H1 (cell line): ENCODE measurements at regions not wholly inside any gene's neighbourhood (a gene's known extent, or its start where the extent isn't known, plus 50 kb on each side); places are given as distances from the start of the nearest gene placed in this dataset.

ENCODE experiments used
- CTCF ChIA-PET: fragments of 300-600 bp; sonication (Branson Sonifier 250); formaldehyde crosslinking; loops from one replicate; lab custom pipeline; 2021; ENCODE audit not compliant: partially characterized antibody; lab: Charles Lee
- POLR2A ChIA-PET: fragments of 300-600 bp; sonication (Branson Sonifier 250); formaldehyde crosslinking; loops from one replicate; lab custom pipeline; 2021; ENCODE audit warnings: inconsistent platforms; ENCODE audit not compliant: partially characterized antibody; lab: Charles Lee
- DNase-seq, 2 experiments: peaks; one replicate each; pipeline versions ENCODE4 v3.0.0 to v3.0.0-alpha.2; 2010 to 2022; ENCODE audit warnings: low spot score in 2 of 2, low read depth in 1 of 2, mixed read lengths in 1 of 2
- FAIRE-seq: peaks from 2 replicates; lab custom pipeline; 2011; peaks lifted over from hg19 to GRCh38; lab: Jason Lieb, UNC
- H2AFZ ChIP-seq: 2 replicates; pipeline ENCODE4 v1.8.1; 2012; ENCODE audit warnings: low read length, inconsistent platforms
- H2AK5ac ChIP-seq: 2 replicates; pipeline ENCODE4 v1.6.1; 2013; ENCODE audit warnings: low read depth, low read length
- H2BK120ac ChIP-seq: replicated peaks from 2 replicates; pipeline ENCODE3; 2013; ENCODE audit warnings: low read depth, low read length, inconsistent platforms
- H2BK12ac ChIP-seq: 2 replicates; pipeline ENCODE4 v1.6.1; 2013; ENCODE audit warnings: low read depth, low read length
- H2BK15ac ChIP-seq: 2 replicates; pipeline ENCODE4 v1.6.1; 2013; ENCODE audit warnings: low read length
- H2BK20ac ChIP-seq: 2 replicates; pipeline ENCODE4 v1.6.1; 2013; ENCODE audit warnings: low read length
- H2BK5ac ChIP-seq: 2 replicates; pipeline ENCODE4 v1.6.1; 2013; ENCODE audit warnings: low read depth, low read length
- H3K14ac ChIP-seq: 2 replicates; pipeline ENCODE4 v1.6.1; 2013; ENCODE audit warnings: inconsistent platforms; ENCODE audit not compliant: insufficient read length
- H3K18ac ChIP-seq: 2 replicates; pipeline ENCODE4 v1.6.1; 2013; ENCODE audit warnings: low read length; ENCODE audit errors: extremely low read depth
- H3K23ac ChIP-seq: 2 replicates; pipeline ENCODE4 v1.6.1; 2013; ENCODE audit warnings: inconsistent platforms; ENCODE audit not compliant: insufficient read length
- H3K23me2 ChIP-seq: 2 replicates; pipeline ENCODE4 v1.6.1; 2013; ENCODE audit warnings: low read depth, low read length
- H3K27ac ChIP-seq: 2 replicates; pipeline ENCODE4 v1.6.1; 2011; ENCODE audit warnings: low read depth, low read length, inconsistent platforms
- H3K27me3 ChIP-seq, 4 experiments: replicated peaks in 1 of 4; 1 replicate in 1 of 4; 2 replicates in 3 of 4; pipeline versions ENCODE4 v1.6.1 to v1.8.1; 2011 to 2013; ENCODE audit warnings: low read length in 3 of 4, mild to moderate bottlenecking in 3 of 4, inconsistent platforms in 2 of 4, mixed read lengths in 2 of 4, moderate library complexity in 1 of 4; ENCODE audit not compliant: control insufficient read depth in 3 of 4, insufficient read depth in 3 of 4; ENCODE audit errors: extremely low read depth in 1 of 4
- H3K36me3 ChIP-seq, 4 experiments: 2 replicates each; pipeline versions ENCODE4 v1.6.1 to v1.8.1; 2011 to 2013; ENCODE audit warnings: mild to moderate bottlenecking in 4 of 4, low read length in 3 of 4, moderate library complexity in 2 of 4, control low read depth in 1 of 4, inconsistent platforms in 1 of 4; ENCODE audit not compliant: insufficient read depth in 4 of 4, control insufficient read depth in 2 of 4
- H3K4ac ChIP-seq: replicated peaks from 2 replicates; pipeline ENCODE3; 2013; ENCODE audit warnings: low read length, low read depth, mixed read lengths, inconsistent platforms; ENCODE audit not compliant: insufficient read length
- H3K4me1 ChIP-seq, 4 experiments: replicated peaks in 1 of 4; 1 replicate in 1 of 4; 2 replicates in 3 of 4; pipeline versions ENCODE4 v1.6.1 to v1.8.1; 2011 to 2013; ENCODE audit warnings: low read length in 3 of 4, inconsistent platforms in 2 of 4, mixed read lengths in 1 of 4; ENCODE audit not compliant: insufficient read depth in 4 of 4, control insufficient read depth in 3 of 4
- H3K4me2 ChIP-seq, 2 experiments: 2 replicates each; pipeline versions ENCODE4 v1.6.1 to v1.8.1; 2011 to 2013; ENCODE audit warnings: low read depth in 2 of 2, low read length in 2 of 2, control low read depth in 1 of 2, inconsistent platforms in 1 of 2, mild to moderate bottlenecking in 1 of 2; ENCODE audit not compliant: insufficient read depth in 1 of 2
- H3K4me3 ChIP-seq, 4 experiments: fragments of 200-600, 300-600 bp in 1 of 4; sonication (generic), shearing (Covaris generic), sonication (Bioruptor Twin) in 1 of 4; 2 replicates each; pipeline versions ENCODE4 v1.5.1 to v1.8.1; 2011 to 2016; ENCODE audit warnings: low read length in 4 of 4, low read depth in 3 of 4, control low read depth in 2 of 4, inconsistent platforms in 2 of 4, mild to moderate bottlenecking in 2 of 4, mixed read lengths in 1 of 4, moderate library complexity in 1 of 4; ENCODE audit not compliant: insufficient read depth in 2 of 4; ENCODE audit errors: extremely low read depth in 1 of 4
- H3K56ac ChIP-seq: replicated peaks from 2 replicates; pipeline ENCODE3; 2013; ENCODE audit warnings: low read depth, mild to moderate bottlenecking, mixed read lengths, low read length, inconsistent platforms; ENCODE audit not compliant: insufficient read length
- H3K79me1 ChIP-seq: 2 replicates; pipeline ENCODE4 v1.6.1; 2013; ENCODE audit warnings: low read depth, low read length, control low read depth
- H3K79me2 ChIP-seq, 2 experiments: 2 replicates each; pipeline versions ENCODE4 v1.6.1 to v1.8.1; 2012 to 2013; ENCODE audit warnings: low read length in 2 of 2, mild to moderate bottlenecking in 2 of 2, inconsistent platforms in 1 of 2; ENCODE audit not compliant: insufficient read depth in 2 of 2, control insufficient read depth in 1 of 2
- H3K9ac ChIP-seq, 4 experiments: replicated peaks in 1 of 4; 1 replicate in 1 of 4; 2 replicates in 3 of 4; pipeline versions ENCODE4 v1.6.1 to v1.8.1; 2011 to 2013; ENCODE audit warnings: low read depth in 3 of 4, low read length in 3 of 4, control low read depth in 2 of 4, mild to moderate bottlenecking in 2 of 4, moderate library complexity in 2 of 4, inconsistent platforms in 1 of 4; ENCODE audit errors: extremely low read depth in 1 of 4
- H3K9me3 ChIP-seq, 2 experiments: 2 replicates each; pipeline versions ENCODE4 v1.6.1 to v1.8.1; 2012 to 2013; ENCODE audit warnings: mild to moderate bottlenecking in 2 of 2, moderate library complexity in 2 of 2, control low read depth in 1 of 2, inconsistent platforms in 1 of 2, low read depth in 1 of 2, low read length in 1 of 2, mixed read lengths in 1 of 2; ENCODE audit not compliant: insufficient read depth in 2 of 2
- H4K20me1 ChIP-seq, 2 experiments: replicated peaks in 1 of 2; 2 replicates each; pipeline versions ENCODE3 to v1.8.1; 2011 to 2013; ENCODE audit warnings: inconsistent platforms in 2 of 2, low read length in 2 of 2, mild to moderate bottlenecking in 1 of 2; ENCODE audit not compliant: insufficient read depth in 2 of 2, control insufficient read depth in 1 of 2
- H4K5ac ChIP-seq: 2 replicates; pipeline ENCODE4 v1.6.1; 2013; ENCODE audit warnings: low read length, low read depth, mixed read lengths, inconsistent platforms; ENCODE audit not compliant: insufficient read length
- H4K8ac ChIP-seq: 2 replicates; pipeline ENCODE4 v1.8.0; 2013; ENCODE audit warnings: mild to moderate bottlenecking, moderate library complexity, low read length, inconsistent platforms; ENCODE audit not compliant: insufficient read depth; ENCODE audit errors: extremely low read depth
- H4K91ac ChIP-seq: replicated peaks from 2 replicates; pipeline ENCODE3; 2013; ENCODE audit warnings: low read length, mixed read lengths, inconsistent platforms; ENCODE audit not compliant: insufficient read length
- ASH2L ChIP-seq: fragments of 200-600, 300-600 bp; sonication (generic); IDR thresholded peaks from one replicate; pipeline ENCODE4 v1.7.1; 2017; ENCODE audit warnings: low read length
- ATF2 ChIP-seq: IDR thresholded peaks from 2 replicates; pipeline ENCODE4 v1.6.1; 2012; ENCODE audit warnings: low read length, inconsistent platforms
- CBX5 ChIP-seq: fragments of 300-800, 300-1000 bp; sonication (generic); IDR thresholded peaks from 2 replicates; pipeline ENCODE4 v1.7.1; 2016; ENCODE audit warnings: antibody characterized with exemption, low read length, low read depth
- CEBPB ChIP-seq: IDR thresholded peaks from 2 replicates; pipeline ENCODE4 v1.6.1; 2012; ENCODE audit warnings: low read depth, low read length
- CREB1 ChIP-seq: IDR thresholded peaks from 2 replicates; pipeline ENCODE4 v1.6.1; 2012; ENCODE audit warnings: inconsistent platforms
- EGR1 ChIP-seq: IDR thresholded peaks from 2 replicates; pipeline ENCODE4 v1.6.1; 2011; ENCODE audit warnings: low read depth, low read length, borderline replicate concordance
- GABPA ChIP-seq: IDR thresholded peaks from 2 replicates; pipeline ENCODE4 v1.6.1; 2011; ENCODE audit warnings: mild to moderate bottlenecking, low read length, moderate library complexity, borderline replicate concordance; ENCODE audit not compliant: insufficient read depth
- HDAC6 ChIP-seq: IDR thresholded peaks from one replicate; pipeline ENCODE4 v1.7.1; 2012; ENCODE audit warnings: low read depth, mild to moderate bottlenecking, inconsistent platforms, low read length, moderate library complexity
- PHF8 ChIP-seq: fragments of 200-600 bp; sonication (generic); conservative IDR thresholded peaks from 2 replicates; pipeline ENCODE4 v1.7.1; 2012; ENCODE audit warnings: low read depth, mild to moderate bottlenecking, inconsistent platforms, low read length, moderate library complexity
- RXRA ChIP-seq: IDR thresholded peaks from 2 replicates; pipeline ENCODE4 v1.6.1; 2011; ENCODE audit warnings: low read depth, mild to moderate bottlenecking, low read length, moderate library complexity; ENCODE audit not compliant: insufficient read depth
- SIN3A ChIP-seq, 2 experiments: IDR thresholded peaks in 1 of 2; conservative IDR thresholded peaks in 1 of 2; 2 replicates each; pipeline ENCODE4 v1.6.1; 2011 to 2012; ENCODE audit warnings: low read length in 2 of 2, improper control_type of control experiment in 1 of 2, low read depth in 1 of 2, mild to moderate bottlenecking in 1 of 2
- SP4 ChIP-seq: IDR thresholded peaks from 2 replicates; pipeline ENCODE4 v1.6.1; 2012; ENCODE audit warnings: low read length, inconsistent platforms
- TAF1 ChIP-seq: IDR thresholded peaks from 2 replicates; pipeline ENCODE4 v1.6.1; 2011; ENCODE audit warnings: mild to moderate bottlenecking, low read depth, low read length
- TAF7 ChIP-seq: optimal IDR thresholded peaks from 2 replicates; pipeline ENCODE3; 2011; ENCODE audit warnings: low read depth, mild to moderate bottlenecking, inconsistent platforms, low read length, moderate library complexity, borderline replicate concordance
- YY1 ChIP-seq: IDR thresholded peaks from 2 replicates; pipeline ENCODE4 v1.6.1; 2011; ENCODE audit warnings: low read depth, mild to moderate bottlenecking, low read length
- WGBS, 2 experiments: shearing (Covaris generic) in 1 of 2; methylation state at CpG; one replicate each; pipeline versions ENCODE4 v1.1.6 to v1.1.7; 2013 to 2015; ENCODE audit warnings: low lambda C conversion rate in 2 of 2, mixed read lengths in 2 of 2, inconsistent platforms in 1 of 2, low coverage in 1 of 2, missing lambda C conversion rate in 1 of 2; ENCODE audit not compliant: insufficient replicate concordance in 2 of 2, insufficient coverage in 1 of 2, insufficient read length in 1 of 2; ENCODE audit errors: extremely low coverage in 1 of 2, missing lambda C conversion rate in 1 of 2; 5-methylcytosine and 5-hydroxymethylcytosine counted together

GRCh38 chr4:63090641-63091040 lies 1318.6 kb downstream of the TECRL start:
- Histone ChIP-seq H3K4me2 (no peak overlapping the region), H3K18ac (no peak overlapping the region), H3K36me3 (no peaks in the 10 kb centered on the region), H4K91ac (no peak overlapping the region), H3K4me3 (no peak overlapping the region), H3K23ac (no peak overlapping the region), H3K9me3 (no peaks in the 10 kb centered on the region), H4K8ac (no peak overlapping the region), H3K27ac (no peak overlapping the region), H3K4ac (no peak overlapping the region), H3K56ac (no peak overlapping the region), H4K5ac (no peak overlapping the region), H2AK5ac (no peak overlapping the region), H3K14ac (no peak overlapping the region), H3K27me3 (no peaks in the 10 kb centered on the region), H3K23me2 (no peaks in the 10 kb centered on the region), H2BK15ac (no peak overlapping the region), H3K9ac (no peak overlapping the region), H2AFZ (no peak overlapping the region), H2BK12ac (no peak overlapping the region), H3K4me1 (no peaks in the 10 kb centered on the region), H3K79me1 (no peaks in the 10 kb centered on the region), H2BK120ac (no peak overlapping the region), H4K20me1 (no peaks in the 10 kb centered on the region), H2BK20ac (no peak overlapping the region), H3K79me2 (no peaks in the 10 kb centered on the region), H2BK5ac (no peak overlapping the region)
- FAIRE-seq (no peak), DNase-seq (no peak)
- ChIA-PET POLR2A (no interaction called here), CTCF (no interaction called here)
- WGBS, 2 experiments, result 100% methylated on average over 1 of the region's 1 CpG; no CpG with 5 or more reads in 1 of the 2 experiments
- TF ChIP-seq TAF7 (no peak), PHF8 (no peak), CEBPB (no peak), ATF2 (no peak), ASH2L (no peak), CREB1 (no peak), RXRA (no peak), TAF1 (no peak), SP4 (no peak), YY1 (no peak), CBX5 (no peak), SIN3A (conservative IDR thresholded peaks at IDR 0.05 in 1 of 2, IDR thresholded peaks at IDR 0.05 in 1 of 2; ENCODE audit: low read depth in 1 of 2, low read length in 2 of 2) (no peak), HDAC6 (no peak), GABPA (no peak), EGR1 (no peak)
